ENCODE measurements at regions not wholly inside any gene's neighbourhood (a gene's known extent, or its start where the extent isn't known, plus 50 kb on each side); places are given as distances from the start of the nearest gene placed in this dataset.

DNA sequence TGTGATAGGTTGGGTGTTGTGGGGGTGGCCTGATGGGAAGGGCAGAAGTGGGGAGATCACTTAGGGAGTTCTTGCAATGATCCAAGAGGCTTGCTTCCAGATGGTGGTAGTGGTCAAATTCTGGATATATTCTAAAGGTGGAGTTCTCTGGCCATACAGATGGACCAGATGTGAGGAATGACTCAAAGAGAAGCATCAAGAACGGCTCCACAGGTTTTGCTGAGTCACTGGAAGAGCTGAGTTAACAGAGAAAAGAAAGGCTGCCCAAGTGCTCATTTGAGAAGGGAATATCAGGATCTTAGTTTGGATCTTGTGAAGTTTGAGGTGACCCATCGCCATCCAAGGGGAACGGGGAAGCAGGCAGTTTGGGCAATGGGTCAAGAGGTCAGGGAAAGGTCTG lies 192.9 kb upstream of the GALNT2 start:
- H3K4ac ChIP-seq (replicated peaks; ENCODE audit: insufficient read length, low read depth, low read length) = no peak overlapping the region
- no peaks in the 10 kb centered on the region for H3K9me3 ChIP-seq (ENCODE audit: insufficient read depth in 2 of 2, low read depth in 1 of 2, low read length in 1 of 2)
- H4K20me1 ChIP-seq (replicated peaks in 1 of 2; ENCODE audit: control insufficient read depth in 1 of 2, insufficient read depth in 2 of 2, low read length in 2 of 2) = no peaks in the 10 kb centered on the region
- H2BK15ac ChIP-seq (ENCODE audit: low read length) = no peak overlapping the region
- no peak overlapping the region for H4K91ac ChIP-seq (replicated peaks; ENCODE audit: insufficient read length, low read length)
- H3K56ac ChIP-seq (replicated peaks; ENCODE audit: insufficient read length, low read depth, low read length) = no peak overlapping the region
- H3K23me2 ChIP-seq (ENCODE audit: low read depth, low read length) = peaks cover 3% of the 10 kb centered on the region; the same call in 1 of the 2 replicates
- H3K27me3 ChIP-seq (replicated peaks in 1 of 4; ENCODE audit: control insufficient read depth in 3 of 4, extremely low read depth in 1 of 4, insufficient read depth in 3 of 4, low read length in 3 of 4) = no peaks in the 10 kb centered on the region
- no peak overlapping the region for H3K4me3 ChIP-seq (ENCODE audit: extremely low read depth in 1 of 4, insufficient read depth in 2 of 4, low read depth in 3 of 4, low read length in 4 of 4)
- H3K79me1 ChIP-seq (ENCODE audit: low read depth, low read length) = no peaks in the 10 kb centered on the region
- FAIRE-seq (no peak), DNase-seq (ENCODE audit: low read depth in 1 of 2, low spot score in 2 of 2) (no peak)
- WGBS, 2 experiments (ENCODE audit: extremely low coverage in 1 of 2, insufficient coverage in 1 of 2, insufficient read length in 1 of 2, insufficient replicate concordance in 2 of 2, low coverage in 1 of 2, low lambda C conversion rate in 2 of 2, missing lambda C conversion rate in 1 of 2) = 89% methylated on average over 3 of the region's 3 CpGs; no CpG with 5 or more reads in 1 of the 2 experiments
- H3K4me2 ChIP-seq (ENCODE audit: insufficient read depth in 1 of 2, low read depth in 2 of 2, low read length in 2 of 2) = no peak overlapping the region
- H2AK5ac ChIP-seq (ENCODE audit: low read depth, low read length) = no peak overlapping the region
- H3K14ac ChIP-seq (ENCODE audit: insufficient read length) = no peak overlapping the region
- H4K8ac ChIP-seq (ENCODE audit: extremely low read depth, insufficient read depth, low read length) = no peak overlapping the region
- H2BK5ac ChIP-seq (ENCODE audit: low read depth, low read length) = no peak overlapping the region
- ChIA-PET CTCF (ENCODE audit: partially characterized antibody) (no interaction called here), POLR2A (ENCODE audit: partially characterized antibody) (no interaction called here)
- no peak overlapping the region for H3K18ac ChIP-seq (ENCODE audit: extremely low read depth, low read length)
- no peak overlapping the region for H2BK20ac ChIP-seq (ENCODE audit: low read length)
- H3K36me3 ChIP-seq (ENCODE audit: control insufficient read depth in 2 of 4, insufficient read depth in 4 of 4, low read length in 3 of 4) = no peaks in the 10 kb centered on the region
- H3K9ac ChIP-seq (replicated peaks in 1 of 4; ENCODE audit: extremely low read depth in 1 of 4, low read depth in 3 of 4, low read length in 3 of 4) = no peak overlapping the region
- no peak for TF ChIP-seq BRCA1 (IDR thresholded peaks at IDR 0.05; ENCODE audit: low read depth, low read length)
- TF ChIP-seq TCF12 (IDR thresholded peaks at IDR 0.05; ENCODE audit: low read depth, low read length) = no peak
- no peak for TF ChIP-seq SP2 (IDR thresholded peaks at IDR 0.05; ENCODE audit: low read length)
- TF ChIP-seq, protein P1, sequence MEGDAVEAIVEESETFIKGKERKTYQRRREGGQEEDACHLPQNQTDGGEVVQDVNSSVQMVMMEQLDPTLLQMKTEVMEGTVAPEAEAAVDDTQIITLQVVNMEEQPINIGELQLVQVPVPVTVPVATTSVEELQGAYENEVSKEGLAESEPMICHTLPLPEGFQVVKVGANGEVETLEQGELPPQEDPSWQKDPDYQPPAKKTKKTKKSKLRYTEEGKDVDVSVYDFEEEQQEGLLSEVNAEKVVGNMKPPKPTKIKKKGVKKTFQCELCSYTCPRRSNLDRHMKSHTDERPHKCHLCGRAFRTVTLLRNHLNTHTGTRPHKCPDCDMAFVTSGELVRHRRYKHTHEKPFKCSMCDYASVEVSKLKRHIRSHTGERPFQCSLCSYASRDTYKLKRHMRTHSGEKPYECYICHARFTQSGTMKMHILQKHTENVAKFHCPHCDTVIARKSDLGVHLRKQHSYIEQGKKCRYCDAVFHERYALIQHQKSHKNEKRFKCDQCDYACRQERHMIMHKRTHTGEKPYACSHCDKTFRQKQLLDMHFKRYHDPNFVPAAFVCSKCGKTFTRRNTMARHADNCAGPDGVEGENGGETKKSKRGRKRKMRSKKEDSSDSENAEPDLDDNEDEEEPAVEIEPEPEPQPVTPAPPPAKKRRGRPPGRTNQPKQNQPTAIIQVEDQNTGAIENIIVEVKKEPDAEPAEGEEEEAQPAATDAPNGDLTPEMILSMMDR (IDR thresholded peaks at IDR 0.05; ENCODE audit: control extremely low read depth in 1 of 3, insufficient read depth in 1 of 3, low read depth in 1 of 3, low read length in 3 of 3) = no peak
- no peak for TF ChIP-seq CEBPB (IDR thresholded peaks at IDR 0.05; ENCODE audit: low read depth, low read length)
- no peak for TF ChIP-seq SP4 (IDR thresholded peaks at IDR 0.05; ENCODE audit: low read length)
- no peak for TF ChIP-seq EP300 (IDR thresholded peaks at IDR 0.05; ENCODE audit: borderline replicate concordance in 1 of 2, low read depth in 2 of 2, low read length in 2 of 2)
- H3K4me1 ChIP-seq (replicated peaks in 1 of 4; ENCODE audit: control insufficient read depth in 3 of 4, insufficient read depth in 4 of 4, low read length in 3 of 4) = no peaks in the 10 kb centered on the region
- no peak overlapping the region for H2BK12ac ChIP-seq (ENCODE audit: low read depth, low read length)
- no peak overlapping the region for H4K5ac ChIP-seq (ENCODE audit: insufficient read length, low read depth, low read length)
- H3K79me2 ChIP-seq (ENCODE audit: control insufficient read depth in 1 of 2, insufficient read depth in 2 of 2, low read length in 2 of 2) = no peaks in the 10 kb centered on the region
- no peak overlapping the region for H3K23ac ChIP-seq (ENCODE audit: insufficient read length)
- no peak overlapping the region for H3K27ac ChIP-seq (ENCODE audit: low read depth, low read length)
- H2AFZ ChIP-seq (ENCODE audit: low read length) = no peak overlapping the region
- H2BK120ac ChIP-seq (replicated peaks; ENCODE audit: low read depth, low read length) = no peak overlapping the region
